Stimulated activated CD4-positive, alpha-beta T cell treated with anti-CD3 and anti-CD28 coated beads, Interleukin-2, amount 100 ng/mL, for 4 hours (primary cell): ENCODE measurements at regions not wholly inside any gene's neighbourhood (a gene's known extent, or its start where the extent isn't known, plus 50 kb on each side); places are given as distances from the start of the nearest gene placed in this dataset.
"Not testable (repeated sequence)": the region's sequence is repeated elsewhere in the genome, so short reads cannot be mapped to it uniquely, and the experiment has no call there.

Experiments used
- DNase-seq: peaks from one replicate; pipeline ENCODE4 v3.0.0-alpha.2; 2020; ENCODE audit warnings: low read depth

DNA sequence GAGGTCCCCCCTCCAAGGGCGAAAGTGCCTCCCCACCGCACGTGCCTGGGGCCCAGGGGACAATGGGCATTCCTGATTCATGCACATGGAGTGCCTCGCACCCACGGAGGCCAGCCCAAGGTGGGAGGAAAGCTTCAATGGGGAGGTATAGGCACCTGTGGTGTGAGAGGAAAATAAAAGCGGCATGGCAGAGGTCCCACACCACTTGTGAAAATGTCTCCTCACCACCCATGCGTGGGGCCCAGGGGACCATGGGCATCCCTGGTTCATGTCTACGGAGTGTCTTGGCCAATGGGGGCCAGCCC lies 384.7 kb downstream of the ALG10 start:
- no peak for DNase-seq

DNA sequence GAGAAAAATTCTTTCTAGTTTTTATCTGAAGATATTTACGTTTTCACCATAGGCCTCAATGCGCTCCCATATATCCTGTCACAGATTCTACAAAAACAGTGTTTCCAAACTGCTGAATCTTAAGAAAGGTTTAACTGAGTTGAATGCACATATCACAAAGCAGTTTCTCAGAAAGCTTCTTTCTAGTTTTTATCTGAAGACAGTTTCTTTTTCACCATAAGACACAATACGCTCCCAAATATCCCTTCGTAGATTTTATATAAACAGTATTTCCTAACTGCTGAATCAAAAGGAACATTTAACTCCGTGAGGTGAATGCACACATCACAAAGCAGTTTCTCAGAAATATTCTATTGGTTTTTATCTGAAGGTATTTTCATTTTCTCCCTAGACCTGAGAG lies 385.5 kb downstream of the ALG10 start:
- DNase-seq: no peak

DNA sequence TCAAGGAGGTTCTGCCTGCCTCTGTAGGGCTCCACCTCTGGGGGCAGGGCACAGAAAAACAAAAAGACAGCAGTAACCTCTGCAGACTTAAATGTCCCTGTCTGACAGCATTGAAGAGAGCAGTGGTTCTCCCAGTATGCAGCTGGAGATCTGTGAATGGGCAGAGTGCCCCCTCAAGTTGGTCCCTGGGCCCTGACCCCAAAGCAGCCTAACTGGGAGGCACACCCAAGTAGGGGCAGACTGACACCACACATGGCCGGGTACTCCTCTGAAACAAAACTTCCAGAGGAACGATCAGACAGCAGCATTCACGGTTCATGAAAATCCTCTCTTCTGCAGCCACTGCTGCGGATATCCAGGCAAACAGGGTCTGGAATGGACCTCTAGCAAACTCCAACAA lies 409.2 kb downstream of the ALG10 start:
- DNase-seq: not testable (repeated sequence)
